A549 (cell line): ENCODE measurements at regions not wholly inside any gene's neighbourhood (a gene's known extent, or its start where the extent isn't known, plus 50 kb on each side); places are given as distances from the start of the nearest gene placed in this dataset.

Experiments
- ATAC-seq, 2 experiments: fragments of 200-7000 bp in 1 of 2; fragments of >200 bp in 1 of 2; cut with Nextera tagmentation in 1 of 2; cut with Tn5 transposase in 1 of 2; 3 replicates each; pipeline versions ENCODE4 v1.8.0 to v1.9.1; 2018 to 2020; ENCODE audit warnings: mild to moderate bottlenecking in 1 of 2, moderate library complexity in 1 of 2
- CTCF ChIA-PET: fragments of 300-600 bp; sonication (Branson Sonifier 250); formaldehyde crosslinking; extraction: SDS; loops from one replicate; lab custom pipeline; 2021; ENCODE audit warnings: antibody characterized with exemption, inconsistent platforms; lab: Yijun Ruan, JAX
- POLR2A ChIA-PET: fragments of 350-600 bp; formaldehyde crosslinking; extraction: SDS; loops from one replicate; lab custom pipeline; 2021; ENCODE audit warnings: antibody characterized with exemption, inconsistent platforms; lab: Yijun Ruan, JAX
- DNase-seq, 2 experiments: peaks; one replicate each; pipeline versions ENCODE4 v3.0.0 to v3.0.0-alpha.2; 2011 to 2016; ENCODE audit warnings: low read depth in 1 of 2, low spot score in 1 of 2
- FAIRE-seq: peaks from 2 replicates; lab custom pipeline; 2011; peaks lifted over from hg19 to GRCh38; lab: Jason Lieb, UNC
- H3K27ac ChIP-seq, 2 experiments: fragments of >200 bp; sonication (Bioruptor Twin); formaldehyde crosslinking; 3 replicates each; pipeline ENCODE4 v1.5.1; 2016 to 2017
- H3K4me1 ChIP-seq: fragments of >200 bp; sonication (Bioruptor Twin); formaldehyde crosslinking; 3 replicates; pipeline ENCODE4 v1.6.1; 2016
- H3K4me2 ChIP-seq: fragments of >200 bp; sonication (Bioruptor Twin); formaldehyde crosslinking; 3 replicates; pipeline ENCODE4 v1.6.1; 2016
- H3K4me3 ChIP-seq: fragments of >200 bp; sonication (Bioruptor Twin); formaldehyde crosslinking; 3 replicates; pipeline ENCODE4 v1.5.1; 2016
- H3K9me3 ChIP-seq: fragments of >200 bp; sonication (Bioruptor Twin); formaldehyde crosslinking; 3 replicates; pipeline ENCODE4 v1.6.1; 2016
- BHLHE40 ChIP-seq: IDR thresholded peaks from 2 replicates; pipeline ENCODE4 v1.6.1; 2012; ENCODE audit warnings: low read depth, low read length, inconsistent platforms
- CTCF ChIP-seq: fragments of >200 bp; sonication (Bioruptor Twin); formaldehyde crosslinking; IDR thresholded peaks from 3 replicates; pipeline ENCODE4 v1.5.1; 2016
- ELK1 ChIP-seq: fragments of 150-350 bp; IDR thresholded peaks from 2 replicates; pipeline ENCODE4 v1.6.1; 2014; ENCODE audit warnings: low read depth, mild to moderate bottlenecking, low read length
- ESRRA ChIP-seq: fragments of 150-350 bp; IDR thresholded peaks from 2 replicates; pipeline ENCODE4 v1.6.1; 2014; ENCODE audit warnings: mild to moderate bottlenecking, low read length, borderline replicate concordance
- HES2 ChIP-seq: fragments of >200 bp; sonication (Bioruptor Twin); formaldehyde crosslinking; IDR thresholded peaks from 2 replicates; pipeline ENCODE4 v1.6.1; 2016
- HMGXB4 ChIP-seq: fragments of 250-450 bp; sonication (Bioruptor Pico); IDR thresholded peaks from 2 replicates; pipeline ENCODE4 v1.5.0; 2021; ENCODE audit warnings: mild to moderate bottlenecking, moderate library complexity, borderline replicate concordance
- NPAS2 ChIP-seq: fragments of 250-450 bp; sonication (Bioruptor Pico); IDR thresholded peaks from 2 replicates; pipeline ENCODE4 v1.8.0; 2022; ENCODE audit warnings: mild to moderate bottlenecking, moderate library complexity, borderline replicate concordance
- POLR2AphosphoS2 ChIP-seq: conservative IDR thresholded peaks from 2 replicates; pipeline ENCODE4 v1.6.1; 2012; ENCODE audit warnings: low read length, improper control_type of control experiment, inconsistent platforms
- RAD21 ChIP-seq, 2 experiments: fragments of >200 bp in 1 of 2; sonication (Bioruptor Twin) in 1 of 2; formaldehyde crosslinking in 1 of 2; IDR thresholded peaks in 1 of 2; conservative IDR thresholded peaks in 1 of 2; 2 replicates in 1 of 2; 3 replicates in 1 of 2; pipeline ENCODE4 v1.6.1; 2012 to 2018; ENCODE audit warnings: inconsistent platforms in 1 of 2
- RARB ChIP-seq: fragments of 250-450 bp; sonication (Bioruptor Pico); IDR thresholded peaks from 2 replicates; pipeline ENCODE4 v1.8.0; 2021; ENCODE audit warnings: mild to moderate bottlenecking, moderate library complexity
- REST ChIP-seq: fragments of 200-600 bp; sonication (generic); IDR thresholded peaks from 2 replicates; pipeline ENCODE4 v1.6.1; 2016; ENCODE audit warnings: antibody characterized with exemption, mild to moderate bottlenecking, moderate library complexity
- SREBF2 ChIP-seq: fragments of 450-650 bp; IDR thresholded peaks from 2 replicates; pipeline ENCODE4 v1.6.1; 2014; ENCODE audit warnings: mild to moderate bottlenecking, moderate library complexity
- WGBS: methylation state at CpG from one replicate; pipeline ENCODE4 v1.1.6; 2017; ENCODE audit errors: missing lambda C conversion rate; 5-methylcytosine and 5-hydroxymethylcytosine counted together

GRCh38 chr5:172568308-172568910 is 72.7 kb upstream of the NEURL1B start:
- no peak for ATAC-seq
- Histone ChIP-seq H3K4me2 (no peak overlapping the region), H3K4me3 (no peak overlapping the region), H3K4me1 (no peaks in the 10 kb centered on the region), H3K27ac (no peak overlapping the region), H3K9me3 (no peaks in the 10 kb centered on the region)
- ChIA-PET POLR2A (interaction anchor here (0.7 kb wide), 1 partner anchor 12 kb away, joined by 3 read pairs; no protein-coding TSS in a partner anchor), CTCF (interaction anchor here (1.0 to 1.8 kb wide), 2 partner anchors 13 to 79 kb away, joined by 4 to 6 read pairs; no protein-coding TSS in a partner anchor)
- no peak for TF ChIP-seq RAD21 (conservative IDR thresholded peaks at IDR 0.05 in 1 of 2, IDR thresholded peaks at IDR 0.05 in 1 of 2)
- no peak for TF ChIP-seq BHLHE40
- no peak for TF ChIP-seq NPAS2 (CRISPR knock-in tag)
- no peak for TF ChIP-seq ESRRA
- no peak for TF ChIP-seq POLR2AphosphoS2
- no peak for TF ChIP-seq ELK1
- no peak for TF ChIP-seq RARB (CRISPR knock-in tag)
- TF ChIP-seq SREBF2, result no peak
- no peak for TF ChIP-seq REST
- WGBS, result 57% methylated on average over 3 of the region's 3 CpGs
- no peak for FAIRE-seq
- DNase-seq, result no peak

- H3K27ac ChIP-seq, result no peak overlapping the region
- CTCF ChIA-PET, result interaction anchor here (1.0 to 1.8 kb wide), 2 partner anchors 13 to 79 kb away, joined by 4 to 6 read pairs; no protein-coding TSS in a partner anchor
- no peak for TF ChIP-seq HMGXB4 (CRISPR knock-in tag)
- no peak for TF ChIP-seq HES2
- TF ChIP-seq CTCF, result no peak
- TF ChIP-seq, all 56 proteins: peak for 0
- H3K9me3 ChIP-seq, result no peaks in the 10 kb centered on the region
- H3K4me2 ChIP-seq, result no peak overlapping the region
- H3K4me3 ChIP-seq, result no peak overlapping the region
- ATAC-seq, result no peak
- no peak for FAIRE-seq
- DNase-seq, result no peak
- 71% methylated on average over 6 of the region's 6 CpGs for WGBS
- POLR2A ChIA-PET, result no interaction called here
- no peaks in the 10 kb centered on the region for H3K4me1 ChIP-seq
Measured at GRCh38 chr5:172567843-172568242, 73.2 kb upstream of the NEURL1B start.
